Effector CD8-positive, alpha-beta T cell (primary cell): ENCODE measurements at regions not wholly inside any gene's neighbourhood (a gene's known extent, or its start where the extent isn't known, plus 50 kb on each side); places are given as distances from the start of the nearest gene placed in this dataset.

Experiments used
- DNase-seq: peaks from one replicate; lab custom pipeline; 2025; lab: John Stamatoyannopoulos, UW

GRCh38 chr15:70505936-70506912 is 257.1 kb downstream of the UACA start:
- DNase-seq, result no peak

DNA sequence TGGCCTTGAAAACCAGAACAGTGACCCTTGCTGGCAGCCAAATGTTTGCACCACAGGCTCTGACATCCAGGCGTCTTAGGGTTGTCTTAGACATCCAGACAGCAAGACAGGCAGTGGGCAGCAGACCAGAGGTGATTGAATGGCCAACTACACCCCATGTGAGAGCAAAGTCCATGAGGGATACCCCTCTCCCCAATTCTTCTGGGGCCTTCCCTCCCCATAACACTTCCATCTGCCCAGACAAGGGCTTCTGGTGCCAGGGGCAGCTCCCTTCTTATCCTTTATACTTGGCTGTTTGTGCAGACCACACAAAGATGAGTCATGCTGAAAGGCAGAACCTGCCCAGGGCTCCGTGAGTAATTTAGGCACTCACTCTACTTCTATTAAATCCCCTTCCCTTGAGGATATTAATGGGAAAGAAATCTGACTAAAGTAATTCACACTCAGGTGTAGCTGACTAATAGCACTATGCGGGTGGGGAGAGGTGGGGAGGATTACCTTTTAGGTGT is 257.9 kb downstream of the UACA start:
- no peak for DNase-seq

DNA sequence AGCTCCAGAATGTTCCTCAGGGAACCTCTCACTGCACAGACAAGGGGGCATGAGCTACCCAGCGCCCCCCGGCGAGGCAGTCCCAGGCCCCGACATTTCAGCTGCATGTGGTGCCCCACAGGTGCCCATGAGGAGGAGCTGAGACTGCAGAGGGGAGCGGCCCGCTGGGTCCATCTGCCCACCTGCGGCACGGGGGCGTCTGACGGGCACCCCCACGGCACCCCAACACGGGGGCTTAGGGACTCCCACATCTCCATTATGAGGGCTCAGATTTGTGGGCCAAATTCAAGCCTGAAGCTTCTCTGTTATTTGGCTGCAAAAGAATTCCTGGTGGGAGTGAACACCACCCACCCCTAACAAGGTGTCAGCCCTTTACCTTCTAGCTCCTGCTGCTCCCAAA is 258.4 kb downstream of the UACA start:
- no peak for DNase-seq

GRCh38 chr15:70504299-70504951 is 258.9 kb downstream of the UACA start:
- no peak for DNase-seq

- no peak for DNase-seq
Measured at GRCh38 chr15:70503798-70504298, 259.5 kb downstream of the UACA start.

DNA sequence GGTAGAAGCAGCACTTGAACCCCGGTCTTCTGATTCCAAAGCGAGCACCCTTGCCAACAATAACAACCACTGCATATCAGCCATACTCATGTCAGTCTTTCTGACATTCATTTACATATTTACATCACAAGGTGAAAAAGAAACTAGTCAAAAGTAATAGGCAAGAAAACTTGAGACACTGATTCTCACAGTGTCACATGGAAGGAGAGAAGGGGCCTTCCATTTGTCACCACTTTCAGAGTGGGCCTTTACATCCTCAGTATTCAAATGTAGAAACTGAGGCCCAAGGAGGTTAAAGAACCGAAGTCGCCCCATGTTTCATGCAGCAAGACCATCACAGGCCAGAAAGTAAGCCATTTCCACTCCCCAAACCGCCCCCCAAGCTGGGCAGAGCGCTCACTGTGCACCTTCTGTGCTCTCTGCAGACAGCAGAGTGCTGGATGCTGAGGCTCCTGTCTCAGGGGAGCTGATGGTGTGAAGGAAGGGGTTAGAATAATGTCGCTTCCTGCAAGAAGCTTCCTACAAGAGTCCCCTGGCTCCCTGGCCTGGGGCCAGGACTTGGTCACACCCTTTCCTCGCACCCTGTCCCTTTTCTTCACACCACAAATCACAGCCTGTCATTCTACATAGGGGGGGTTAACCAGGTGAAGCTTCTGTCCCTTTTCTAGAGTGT is 260.1 kb downstream of the UACA start:
- DNase-seq, result no peak

DNA sequence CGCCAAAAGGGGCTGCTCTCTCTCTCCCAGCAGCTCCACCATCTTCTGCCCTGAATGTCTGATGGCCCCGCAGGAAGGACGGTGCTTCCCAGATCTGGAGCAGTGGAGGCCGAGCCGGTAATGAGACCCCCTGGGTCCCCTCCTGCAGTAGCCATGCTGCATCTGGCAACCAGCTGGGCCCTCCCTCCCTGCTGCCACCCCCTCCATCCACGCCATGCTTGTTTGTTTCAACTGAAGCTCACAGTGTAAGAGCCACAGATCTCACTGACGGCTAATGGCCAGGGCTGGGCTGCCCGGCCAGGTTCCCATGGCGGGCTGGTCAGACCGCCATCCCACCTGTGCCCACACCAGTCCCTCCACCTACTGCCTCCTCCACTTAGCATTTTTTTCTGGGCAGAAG is 260.8 kb downstream of the UACA start:
- no peak for DNase-seq

- no peak for DNase-seq
Measured at GRCh38 chr15:70501849-70502248, 261.5 kb downstream of the UACA start.

DNA sequence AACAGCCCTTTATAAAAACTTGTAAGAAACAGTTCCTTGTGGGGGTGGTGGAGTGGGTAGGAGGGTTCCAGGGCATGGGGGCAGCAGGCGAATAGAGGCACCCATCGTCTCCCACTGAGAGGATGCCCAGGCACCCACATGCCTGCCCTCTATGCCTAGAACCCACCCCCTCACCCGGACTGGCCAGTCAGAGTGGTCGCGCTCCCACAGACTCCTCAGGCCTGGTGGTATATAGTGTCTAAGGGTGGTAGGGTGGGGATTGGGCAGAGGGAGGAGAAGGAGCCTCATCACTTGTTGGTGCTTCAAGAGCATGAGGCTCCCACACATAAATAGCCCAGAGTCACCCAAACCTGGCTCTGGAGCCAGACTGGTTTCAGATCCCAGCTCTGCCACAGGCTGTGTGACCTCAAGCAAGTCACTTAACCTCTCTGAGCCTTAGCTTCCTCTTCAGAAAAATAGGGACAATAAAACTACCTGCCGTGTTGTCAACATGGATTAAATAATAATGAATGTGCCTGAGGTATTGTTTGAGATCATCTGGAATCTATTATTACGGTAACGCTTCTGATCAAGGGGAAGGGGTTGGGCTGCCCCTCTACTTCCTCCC is 262.1 kb downstream of the UACA start:
- no peak for DNase-seq

- DNase-seq, result no peak
Measured at GRCh38 chr15:70499791-70500190, 263.6 kb downstream of the UACA start.

DNA sequence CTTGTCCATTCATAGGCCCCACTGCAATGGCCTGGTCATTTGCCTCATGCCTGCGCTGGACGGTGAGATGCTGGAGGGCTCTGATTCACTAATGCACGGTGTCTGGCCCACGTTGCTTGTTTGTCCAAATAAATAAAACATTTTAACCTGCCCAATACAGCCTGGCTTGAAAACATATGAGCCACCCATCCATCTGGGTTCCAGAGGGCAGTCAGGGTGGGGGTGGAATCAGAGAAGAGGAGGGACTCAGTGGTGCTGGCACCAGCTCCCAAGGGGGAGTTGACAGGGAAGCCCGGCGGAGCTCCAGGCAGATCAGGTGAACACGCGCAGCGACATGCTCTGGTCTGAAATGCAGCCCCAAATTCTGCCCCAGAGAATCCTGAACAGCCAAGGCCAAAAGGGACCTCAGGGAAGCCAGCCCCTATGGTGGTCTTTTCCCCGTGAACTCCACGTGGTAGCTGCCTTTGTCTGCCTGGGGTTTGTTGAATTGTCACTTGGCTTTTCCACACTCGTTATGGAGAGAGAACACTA is 265.2 kb downstream of the UACA start:
- no peak for DNase-seq

DNA sequence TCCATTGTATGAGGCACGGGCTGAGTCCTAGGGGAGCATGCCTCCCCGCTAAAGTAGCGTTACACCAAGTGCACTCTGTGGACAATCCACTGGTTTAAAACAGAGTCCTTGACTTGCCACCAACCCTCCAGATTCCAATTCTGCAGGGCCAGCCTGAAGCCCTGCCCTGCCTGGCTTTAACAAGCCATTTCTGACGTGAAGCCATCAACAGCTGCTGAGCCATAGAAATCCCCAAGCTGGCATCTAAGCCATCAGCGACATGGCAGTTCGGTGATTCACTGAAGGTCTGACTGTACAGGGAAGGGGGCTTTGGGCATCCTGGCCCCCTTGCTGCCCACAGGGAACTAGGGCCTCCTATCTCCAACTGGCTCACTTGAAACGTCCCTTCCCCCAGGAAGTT is 265.7 kb downstream of the UACA start:
- DNase-seq, result no peak

DNA sequence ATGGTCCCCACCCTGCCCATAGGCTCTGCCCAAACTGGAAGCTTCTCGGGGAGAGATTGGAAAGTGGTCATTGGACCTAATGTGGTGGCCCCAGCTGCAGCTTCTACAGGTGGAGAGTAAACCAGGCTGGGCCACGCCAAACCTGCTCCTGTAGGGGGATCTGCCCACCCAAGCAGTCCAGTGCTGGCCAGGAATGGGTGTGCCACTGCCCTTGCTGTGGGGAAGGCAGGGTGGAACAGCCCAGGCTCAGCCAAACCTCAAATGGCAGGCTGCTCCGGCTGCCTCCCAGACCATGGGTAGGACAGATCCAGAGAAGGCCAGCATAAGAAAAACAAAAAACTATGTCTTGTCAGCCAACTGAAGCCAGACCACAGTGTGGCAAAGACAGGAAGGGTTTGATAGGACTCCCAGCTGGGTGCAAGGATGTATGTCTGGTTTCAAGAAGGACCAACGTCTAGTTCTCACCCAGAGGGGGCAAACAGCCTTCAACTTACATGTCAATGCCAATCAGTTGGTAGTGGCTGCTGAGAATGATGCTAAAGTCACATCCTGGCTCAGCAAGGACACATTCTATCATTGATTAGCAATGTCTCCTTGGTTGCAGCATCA is 267.3 kb downstream of the UACA start:
- DNase-seq, result no peak

GRCh38 chr15:70494852-70495571 is 268.3 kb downstream of the UACA start:
- no peak for DNase-seq

- no peak for DNase-seq
Measured at GRCh38 chr15:70494517-70494851, 268.9 kb downstream of the UACA start.

DNA sequence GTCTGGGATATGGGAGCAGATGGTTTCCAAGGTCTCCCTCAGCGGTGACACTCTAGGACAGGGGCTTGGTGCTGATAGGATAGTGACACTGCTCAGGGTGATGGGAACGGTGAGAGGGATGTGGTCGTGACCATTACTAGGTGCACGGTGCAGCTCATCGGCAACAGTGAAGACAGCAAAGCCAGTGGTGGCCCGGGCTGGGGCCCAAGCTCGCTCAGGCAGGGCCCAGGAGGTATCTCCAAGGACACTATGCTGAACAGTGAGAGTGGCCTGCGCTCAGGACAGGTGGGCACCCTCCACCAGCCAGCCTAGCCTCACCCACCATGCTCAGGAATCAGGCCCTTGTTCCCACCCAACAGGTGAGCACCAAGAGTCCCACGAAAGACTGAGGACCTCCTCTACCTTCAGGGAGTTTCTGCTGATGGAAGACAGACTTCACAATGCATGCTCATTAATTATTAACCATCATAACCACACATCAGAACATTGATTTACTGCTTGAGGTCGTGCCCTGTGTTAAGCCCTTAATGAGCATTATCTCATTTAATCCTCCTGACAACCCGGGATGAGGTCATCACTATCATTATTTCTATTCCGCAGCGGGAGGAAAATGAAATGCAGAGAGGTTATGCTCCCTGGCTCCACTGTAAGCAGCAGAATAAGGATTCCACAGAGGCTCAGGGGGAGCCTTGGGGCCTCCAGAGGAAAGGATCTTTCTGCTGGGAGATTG is 269.4 kb downstream of the UACA start:
- no peak for DNase-seq

DNA sequence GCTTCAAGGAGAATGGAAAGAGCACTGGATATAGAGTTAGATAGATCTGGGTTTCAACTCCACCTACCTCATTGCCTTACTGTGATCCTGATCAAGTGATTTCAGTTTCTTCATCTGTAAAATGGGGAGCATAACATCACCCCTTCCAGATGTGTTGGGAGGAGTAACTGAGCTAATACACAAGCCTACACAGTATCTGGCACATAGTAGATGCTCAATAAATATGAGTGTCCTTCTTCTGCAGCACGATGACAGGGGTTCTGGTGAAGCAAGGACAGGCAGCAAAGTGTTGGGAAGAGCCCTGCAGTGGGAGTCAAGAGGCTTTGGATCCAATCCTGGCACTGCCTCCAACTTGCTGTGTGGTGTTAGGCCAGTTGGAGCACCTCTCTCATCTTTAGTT is 270.0 kb downstream of the UACA start:
- DNase-seq, result no peak

- DNase-seq, result peak; percentile 46
Measured at GRCh38 chr15:70492240-70493177, 270.8 kb downstream of the UACA start.

DNA sequence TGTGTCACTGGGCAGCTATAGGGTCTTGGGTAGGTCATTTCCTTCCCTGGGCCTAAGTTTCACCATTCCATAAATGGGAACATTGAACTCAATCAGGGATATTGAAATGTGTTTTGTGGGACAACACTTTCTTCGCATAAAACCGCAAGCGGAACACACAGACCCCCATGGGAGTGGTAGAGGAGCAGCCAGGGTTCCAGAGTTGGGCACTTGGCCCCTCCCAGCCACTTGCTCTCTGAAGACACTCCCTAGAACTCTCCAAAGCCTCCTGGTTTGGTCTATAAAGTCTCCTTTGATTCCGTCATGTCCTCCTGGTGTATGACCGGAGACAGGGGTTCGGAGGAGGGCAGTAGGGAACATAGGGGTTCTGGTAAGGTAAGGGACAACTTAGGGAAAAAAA is 271.7 kb downstream of the UACA start:
- no peak for DNase-seq
